H9 (cell line): ENCODE measurements at regions not wholly inside any gene's neighbourhood (a gene's known extent, or its start where the extent isn't known, plus 50 kb on each side); places are given as distances from the start of the nearest gene placed in this dataset.

Experiments used
- DNase-seq: peaks from one replicate; pipeline ENCODE4 v3.0.0-alpha.2; 2017
- H2AFZ ChIP-seq: one replicate; pipeline ENCODE4 v1.6.1; 2013; ENCODE audit warnings: mild to moderate bottlenecking, low read length, control low read depth, moderate library complexity
- H2AK5ac ChIP-seq: 2 replicates; pipeline ENCODE4 v1.6.1; 2013; ENCODE audit warnings: low read length, control low read depth, mixed read lengths; ENCODE audit not compliant: insufficient read length
- H2BK120ac ChIP-seq: one replicate; pipeline ENCODE4 v1.6.1; 2013; ENCODE audit warnings: low read depth, mild to moderate bottlenecking, low read length, control low read depth, inconsistent platforms; ENCODE audit not compliant: poor library complexity, severe bottlenecking
- H2BK12ac ChIP-seq: 2 replicates; pipeline ENCODE4 v1.6.1; 2013; ENCODE audit warnings: low read length, control low read depth, mixed read lengths, low read depth; ENCODE audit not compliant: insufficient read length
- H2BK15ac ChIP-seq: 2 replicates; pipeline ENCODE4 v1.6.1; 2013; ENCODE audit warnings: low read depth, low read length, control low read depth
- H2BK20ac ChIP-seq: one replicate; pipeline ENCODE4 v1.6.1; 2013; ENCODE audit warnings: low read depth, mild to moderate bottlenecking, low read length, control low read depth, inconsistent platforms; ENCODE audit not compliant: poor library complexity, severe bottlenecking
- H2BK5ac ChIP-seq: 2 replicates; pipeline ENCODE4 v1.6.1; 2013; ENCODE audit warnings: low read length, control low read depth, mixed read lengths; ENCODE audit not compliant: insufficient read length
- H3K14ac ChIP-seq: 2 replicates; pipeline ENCODE4 v1.6.1; 2013; ENCODE audit warnings: low read length, control low read depth; ENCODE audit not compliant: insufficient read depth
- H3K18ac ChIP-seq: 2 replicates; pipeline ENCODE4 v1.6.1; 2013; ENCODE audit warnings: low read depth, mild to moderate bottlenecking, mixed read lengths, low read length, control low read depth; ENCODE audit not compliant: insufficient read length
- H3K23ac ChIP-seq: 2 replicates; pipeline ENCODE4 v1.6.1; 2013; ENCODE audit warnings: low read length, control low read depth, mixed read lengths, low read depth; ENCODE audit not compliant: insufficient read length
- H3K23me2 ChIP-seq: 2 replicates; pipeline ENCODE4 v1.6.1; 2013; ENCODE audit warnings: low read depth, mild to moderate bottlenecking, mixed read lengths, low read length, control low read depth; ENCODE audit not compliant: insufficient read length, poor library complexity, severe bottlenecking
- H3K27ac ChIP-seq: 2 replicates; pipeline ENCODE4 v1.5.1; 2013; ENCODE audit warnings: low read length, control low read depth, mixed read lengths, low read depth; ENCODE audit not compliant: insufficient read length
- H3K27me3 ChIP-seq: 2 replicates; pipeline ENCODE4 v1.6.1; 2013; ENCODE audit warnings: low read length, control low read depth, inconsistent platforms; ENCODE audit not compliant: insufficient read depth
- H3K4ac ChIP-seq: 2 replicates; pipeline ENCODE4 v1.6.1; 2013; ENCODE audit warnings: low read depth, mild to moderate bottlenecking, control low read depth, inconsistent platforms, low read length, moderate library complexity
- H3K4me1 ChIP-seq: 2 replicates; pipeline ENCODE4 v1.6.1; 2013; ENCODE audit warnings: low read length, control low read depth, inconsistent platforms; ENCODE audit not compliant: insufficient read depth
- H3K4me2 ChIP-seq: 2 replicates; pipeline ENCODE4 v1.6.1; 2013; ENCODE audit warnings: low read length, control low read depth, mixed read lengths; ENCODE audit not compliant: insufficient read length, insufficient read depth
- H3K56ac ChIP-seq: 2 replicates; pipeline ENCODE4 v1.6.1; 2013; ENCODE audit warnings: low read depth, mild to moderate bottlenecking, mixed read lengths, low read length, control low read depth; ENCODE audit not compliant: insufficient read length
- H3K79me1 ChIP-seq: 2 replicates; pipeline ENCODE4 v1.6.1; 2013; ENCODE audit warnings: low read depth, mild to moderate bottlenecking, moderate library complexity, low read length, control low read depth, inconsistent platforms; ENCODE audit not compliant: insufficient read depth, poor library complexity, severe bottlenecking
- H3K79me2 ChIP-seq: 2 replicates; pipeline ENCODE4 v1.6.1; 2013; ENCODE audit warnings: low read length, control low read depth, inconsistent platforms; ENCODE audit not compliant: insufficient read depth
- H3K9ac ChIP-seq: 2 replicates; pipeline ENCODE4 v1.6.1; 2013; ENCODE audit warnings: low read length, control low read depth, mixed read lengths; ENCODE audit not compliant: insufficient read length; ENCODE audit errors: extremely low read depth
- H3K9me3 ChIP-seq: one replicate; pipeline ENCODE4 v1.6.1; 2013; ENCODE audit warnings: low read depth, low read length, inconsistent platforms; ENCODE audit not compliant: control insufficient read depth
- H3T11ph ChIP-seq: one replicate; pipeline ENCODE4 v1.6.1; 2013; ENCODE audit warnings: mild to moderate bottlenecking, low read length, control low read depth, inconsistent platforms
- H4K20me1 ChIP-seq: one replicate; pipeline ENCODE4 v1.6.1; 2013; ENCODE audit not compliant: control insufficient read depth, insufficient read length, insufficient read depth
- H4K5ac ChIP-seq: 2 replicates; pipeline ENCODE4 v1.6.1; 2013; ENCODE audit warnings: low read depth, mild to moderate bottlenecking, mixed read lengths, low read length, control low read depth; ENCODE audit not compliant: insufficient read length
- H4K8ac ChIP-seq: replicated peaks from 2 replicates; pipeline ENCODE4 v1.6.1; 2013; ENCODE audit warnings: low read length, control low read depth, mixed read lengths, low read depth; ENCODE audit not compliant: insufficient read length
- H4K91ac ChIP-seq: 2 replicates; pipeline ENCODE4 v1.6.1; 2013; ENCODE audit warnings: low read depth, mild to moderate bottlenecking, moderate library complexity, mixed read lengths, low read length, control low read depth; ENCODE audit not compliant: insufficient read length
- H3K27ac Mint-ChIP-seq, 3 experiments: 2 replicates in 2 of 3; 3 replicates in 1 of 3; pipeline ENCODE4 v1.8.0; 2020 to 2021; ENCODE audit warnings: mixed read lengths in 3 of 3, mild to moderate bottlenecking in 1 of 3, moderate library complexity in 1 of 3
- H3K27me3 Mint-ChIP-seq: 2 replicates; pipeline ENCODE4 v1.8.0; 2021; ENCODE audit warnings: low read depth, mild to moderate bottlenecking, moderate library complexity, mixed read lengths
- H3K36me3 Mint-ChIP-seq, 3 experiments: 2 replicates in 2 of 3; 3 replicates in 1 of 3; pipeline ENCODE4 v1.8.0; 2020 to 2021; ENCODE audit warnings: low read depth in 3 of 3, mixed read lengths in 3 of 3; ENCODE audit not compliant: insufficient read depth in 1 of 3
- H3K4me1 Mint-ChIP-seq, 2 experiments: 2 replicates each; pipeline ENCODE4 v1.8.0; 2020; ENCODE audit warnings: mixed read lengths in 2 of 2
- H3K4me3 Mint-ChIP-seq, 2 experiments: 2 replicates in 1 of 2; 3 replicates in 1 of 2; pipeline ENCODE4 v1.8.0; 2020 to 2021; ENCODE audit warnings: mild to moderate bottlenecking in 2 of 2, mixed read lengths in 2 of 2, moderate library complexity in 1 of 2
- H3K9me3 Mint-ChIP-seq, 2 experiments: 2 replicates in 1 of 2; 3 replicates in 1 of 2; pipeline ENCODE4 v1.8.0; 2020; ENCODE audit warnings: mild to moderate bottlenecking in 2 of 2, mixed read lengths in 2 of 2, moderate library complexity in 1 of 2
- TF ChIP-seq, protein P1 (sequence below): fragments of 200-600 bp; sonication (generic); conservative IDR thresholded peaks from 3 replicates; pipeline ENCODE4 v1.8.0; 2021; ENCODE audit warnings: antibody characterized with exemption, mild to moderate bottlenecking

DNA sequence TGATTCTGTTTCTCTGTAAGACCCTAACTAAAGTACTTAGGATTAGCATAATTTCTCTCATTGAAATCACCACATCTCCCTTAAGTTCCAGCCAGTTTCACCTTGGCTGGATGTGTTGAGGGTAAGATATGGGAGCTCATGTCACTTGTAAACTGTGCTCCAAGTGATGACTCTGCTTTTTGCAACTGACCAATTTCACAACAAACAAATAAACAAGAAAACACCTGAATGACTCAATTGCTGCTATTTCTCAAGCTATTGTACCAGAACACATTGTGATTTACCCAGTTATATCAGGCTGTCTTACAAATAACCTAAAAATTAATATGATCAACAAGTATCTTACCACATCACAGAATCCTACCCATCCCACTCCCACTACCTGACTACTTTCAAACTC lies 379.1 kb upstream of the KIF2A start:
- no peak overlapping the region for H4K8ac ChIP-seq
- no peaks in the 10 kb centered on the region for H3K36me3 Mint-ChIP-seq
- H3K4ac ChIP-seq, result no peak overlapping the region
- H3K9me3 ChIP-seq, result no peaks in the 10 kb centered on the region
- H2BK12ac ChIP-seq, result no peak overlapping the region
- H3K79me2 ChIP-seq, result no peaks in the 10 kb centered on the region
- no peak overlapping the region for H4K91ac ChIP-seq
- H3K4me1 ChIP-seq, result no peaks in the 10 kb centered on the region
- no peaks in the 10 kb centered on the region for H3K27me3 Mint-ChIP-seq
- DNase-seq, result no peak
- no peak overlapping the region for H3K9ac ChIP-seq
- H2BK20ac ChIP-seq, result no peak overlapping the region
- H3K23me2 ChIP-seq, result no peaks in the 10 kb centered on the region
- H3K23ac ChIP-seq, result no peak overlapping the region
- H3K79me1 ChIP-seq, result no peaks in the 10 kb centered on the region
- H3K4me1 Mint-ChIP-seq, result peaks cover 10 to 25% of the 10 kb centered on the region in 2 experiments
- H3K9me3 Mint-ChIP-seq, result peaks cover 0 to 2% of the 10 kb centered on the region in 2 experiments; a peak in 1 of 5 replicates
- no peak overlapping the region for H3K56ac ChIP-seq
- H2AK5ac ChIP-seq, result no peak overlapping the region
- TF ChIP-seq, protein P1, sequence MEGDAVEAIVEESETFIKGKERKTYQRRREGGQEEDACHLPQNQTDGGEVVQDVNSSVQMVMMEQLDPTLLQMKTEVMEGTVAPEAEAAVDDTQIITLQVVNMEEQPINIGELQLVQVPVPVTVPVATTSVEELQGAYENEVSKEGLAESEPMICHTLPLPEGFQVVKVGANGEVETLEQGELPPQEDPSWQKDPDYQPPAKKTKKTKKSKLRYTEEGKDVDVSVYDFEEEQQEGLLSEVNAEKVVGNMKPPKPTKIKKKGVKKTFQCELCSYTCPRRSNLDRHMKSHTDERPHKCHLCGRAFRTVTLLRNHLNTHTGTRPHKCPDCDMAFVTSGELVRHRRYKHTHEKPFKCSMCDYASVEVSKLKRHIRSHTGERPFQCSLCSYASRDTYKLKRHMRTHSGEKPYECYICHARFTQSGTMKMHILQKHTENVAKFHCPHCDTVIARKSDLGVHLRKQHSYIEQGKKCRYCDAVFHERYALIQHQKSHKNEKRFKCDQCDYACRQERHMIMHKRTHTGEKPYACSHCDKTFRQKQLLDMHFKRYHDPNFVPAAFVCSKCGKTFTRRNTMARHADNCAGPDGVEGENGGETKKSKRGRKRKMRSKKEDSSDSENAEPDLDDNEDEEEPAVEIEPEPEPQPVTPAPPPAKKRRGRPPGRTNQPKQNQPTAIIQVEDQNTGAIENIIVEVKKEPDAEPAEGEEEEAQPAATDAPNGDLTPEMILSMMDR, result no peak
- H4K5ac ChIP-seq, result no peak overlapping the region
- no peak overlapping the region for H3K4me2 ChIP-seq
- no peaks in the 10 kb centered on the region for H3K27me3 ChIP-seq
- H3K27ac Mint-ChIP-seq, result no peak overlapping the region
- no peak overlapping the region for H2AFZ ChIP-seq
- H2BK120ac ChIP-seq, result no peak overlapping the region
- H3K18ac ChIP-seq, result no peak overlapping the region
- H3K4me3 Mint-ChIP-seq, result no peak overlapping the region
- no peaks in the 10 kb centered on the region for H4K20me1 ChIP-seq
- no peak overlapping the region for H2BK15ac ChIP-seq
- no peak overlapping the region for H3K27ac ChIP-seq
- H2BK5ac ChIP-seq, result no peak overlapping the region
- H3T11ph ChIP-seq, result no peak overlapping the region
- H3K14ac ChIP-seq, result no peak overlapping the region
